ENCODE measurements at regions not wholly inside any gene's neighbourhood (a gene's known extent, or its start where the extent isn't known, plus 50 kb on each side); places are given as distances from the start of the nearest gene placed in this dataset.
"Not testable (repeated sequence)": the region's sequence is repeated elsewhere in the genome, so short reads cannot be mapped to it uniquely, and the experiment has no call there.

GRCh38 chr5:101442281-101442680 lies 539.2 kb upstream of the ST8SIA4 start:
- not testable (repeated sequence) for TF ChIP-seq CTCF (IDR thresholded peaks at IDR 0.05; ENCODE audit: insufficient read depth, low read length, poor library complexity, severe bottlenecking); EZH2phosphoT487 (conservative IDR thresholded peaks at IDR 0.05; ENCODE audit: low read length)

All from SU-DHL-6 (cell line).